GM12892 (cell line): ENCODE measurements at regions not wholly inside any gene's neighbourhood (a gene's known extent, or its start where the extent isn't known, plus 50 kb on each side); places are given as distances from the start of the nearest gene placed in this dataset.

Experiments used
- POLR2A ChIP-seq: IDR thresholded peaks from 2 replicates; pipeline ENCODE4 v1.6.1; 2011; ENCODE audit warnings: low read depth, low read length, control low read depth
- TAF1 ChIP-seq: IDR thresholded peaks from 2 replicates; pipeline ENCODE4 v1.6.1; 2011; ENCODE audit warnings: low read depth, mild to moderate bottlenecking, control low read depth, low read length, borderline replicate concordance

DNA sequence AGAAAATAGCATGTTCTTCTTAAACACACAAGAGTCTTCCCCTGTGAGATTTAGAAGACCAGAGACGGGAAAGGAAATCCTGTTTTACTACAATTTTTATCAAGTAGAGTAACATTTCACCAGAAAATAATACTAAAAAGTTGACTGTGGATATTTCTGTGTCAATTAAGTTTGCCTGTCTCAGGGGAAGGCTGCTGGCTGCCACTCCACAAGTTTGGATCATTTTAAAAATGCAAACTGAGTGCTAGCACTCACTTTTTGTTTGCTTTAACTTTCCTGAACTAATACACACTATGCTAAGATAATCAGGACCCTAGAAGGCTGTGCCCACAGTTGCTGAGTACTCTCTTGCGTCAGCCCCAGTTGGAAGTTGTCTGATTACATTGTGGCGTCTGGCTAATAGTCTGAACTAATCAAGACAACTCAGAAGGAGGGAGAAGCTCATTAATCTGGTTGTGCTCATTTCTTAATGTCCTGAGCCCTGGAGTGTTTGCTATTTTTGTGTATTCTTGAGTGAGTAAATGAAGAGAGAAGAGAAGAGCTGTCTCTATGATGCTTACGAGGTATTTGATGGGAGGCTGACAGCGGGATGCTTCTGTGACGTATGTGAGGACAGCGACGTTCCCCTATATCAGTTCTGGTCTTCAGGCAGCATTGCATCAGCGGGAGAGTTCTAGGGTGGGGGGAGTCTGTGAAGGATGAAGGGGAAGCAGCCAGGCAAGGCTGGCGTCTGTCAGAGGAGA is 664.2 kb downstream of the QKI start:
- TF ChIP-seq TAF1 (no peak), POLR2A (no peak)
